C4-2B (cell line): ENCODE measurements at regions not wholly inside any gene's neighbourhood (a gene's known extent, or its start where the extent isn't known, plus 50 kb on each side); places are given as distances from the start of the nearest gene placed in this dataset.

Experiments
- ZFX ChIP-seq: fragments of 450-650 bp; IDR thresholded peaks from 2 replicates; pipeline ENCODE4 v1.6.1; 2017
- TF ChIP-seq, protein P1 (sequence below): fragments of 450-650 bp; conservative IDR thresholded peaks from 2 replicates; pipeline ENCODE4 v1.5.1; 2017; ENCODE audit warnings: mild to moderate bottlenecking

DNA sequence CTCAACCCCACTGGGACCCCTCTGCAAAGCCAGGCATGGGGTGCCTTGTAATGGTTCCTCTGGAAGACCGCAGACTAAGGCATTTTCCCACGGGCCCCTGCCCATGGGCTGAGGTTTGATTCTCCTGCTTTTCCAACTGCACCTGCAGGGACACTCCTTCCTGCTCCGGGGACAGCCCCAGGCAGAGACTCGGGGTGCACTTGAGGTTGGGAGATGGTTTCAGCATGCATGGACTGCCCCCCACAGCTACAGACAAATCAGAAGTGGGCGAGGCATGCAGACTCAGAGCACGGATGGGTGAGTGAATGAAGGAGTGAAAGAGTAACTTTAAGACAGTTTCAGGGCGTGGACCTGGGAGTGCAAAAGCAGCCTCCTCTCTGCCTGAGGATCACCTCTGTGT is 87.9 kb upstream of the RPL38 start:
- TF ChIP-seq, protein P1, sequence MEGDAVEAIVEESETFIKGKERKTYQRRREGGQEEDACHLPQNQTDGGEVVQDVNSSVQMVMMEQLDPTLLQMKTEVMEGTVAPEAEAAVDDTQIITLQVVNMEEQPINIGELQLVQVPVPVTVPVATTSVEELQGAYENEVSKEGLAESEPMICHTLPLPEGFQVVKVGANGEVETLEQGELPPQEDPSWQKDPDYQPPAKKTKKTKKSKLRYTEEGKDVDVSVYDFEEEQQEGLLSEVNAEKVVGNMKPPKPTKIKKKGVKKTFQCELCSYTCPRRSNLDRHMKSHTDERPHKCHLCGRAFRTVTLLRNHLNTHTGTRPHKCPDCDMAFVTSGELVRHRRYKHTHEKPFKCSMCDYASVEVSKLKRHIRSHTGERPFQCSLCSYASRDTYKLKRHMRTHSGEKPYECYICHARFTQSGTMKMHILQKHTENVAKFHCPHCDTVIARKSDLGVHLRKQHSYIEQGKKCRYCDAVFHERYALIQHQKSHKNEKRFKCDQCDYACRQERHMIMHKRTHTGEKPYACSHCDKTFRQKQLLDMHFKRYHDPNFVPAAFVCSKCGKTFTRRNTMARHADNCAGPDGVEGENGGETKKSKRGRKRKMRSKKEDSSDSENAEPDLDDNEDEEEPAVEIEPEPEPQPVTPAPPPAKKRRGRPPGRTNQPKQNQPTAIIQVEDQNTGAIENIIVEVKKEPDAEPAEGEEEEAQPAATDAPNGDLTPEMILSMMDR: no peak
- no peak for TF ChIP-seq ZFX
